GM23338 (cell line): ENCODE measurements at regions not wholly inside any gene's neighbourhood (a gene's known extent, or its start where the extent isn't known, plus 50 kb on each side); places are given as distances from the start of the nearest gene placed in this dataset.

Source experiments
- ATAC-seq: fragments of 200-7000 bp; cut with Tn5 transposase; 3 replicates; pipeline ENCODE4 v1.9.1; 2020
- DNase-seq: peaks from one replicate; pipeline ENCODE4 v3.0.0-alpha.2; 2015; ENCODE audit warnings: low spot score
- H2AFZ ChIP-seq: fragments of 200-600 bp; sonication (generic); 2 replicates; pipeline ENCODE4 v1.8.0; 2016; ENCODE audit warnings: antibody characterized with exemption, mild to moderate bottlenecking, moderate library complexity
- H3F3A ChIP-seq: fragments of 200-600 bp; sonication (generic); replicated peaks from 2 replicates; pipeline ENCODE4 v1.8.0; 2017; ENCODE audit warnings: antibody characterized with exemption, mixed run types, low read depth
- H3K27ac ChIP-seq: fragments of 200-600 bp; sonication (generic); 2 replicates; pipeline ENCODE4 v1.6.1; 2016; ENCODE audit warnings: low read depth
- H3K27me3 ChIP-seq: fragments of 200-600 bp; sonication (generic); 2 replicates; pipeline ENCODE4 v1.8.0; 2016; ENCODE audit warnings: mild to moderate bottlenecking, mixed run types, moderate library complexity; ENCODE audit not compliant: insufficient read depth
- H3K36me3 ChIP-seq: fragments of 200-600 bp; sonication (generic); 2 replicates; pipeline ENCODE4 v1.8.0; 2016; ENCODE audit warnings: mild to moderate bottlenecking; ENCODE audit not compliant: insufficient read depth
- H3K4me1 ChIP-seq: fragments of 200-600 bp; sonication (generic); 2 replicates; pipeline ENCODE4 v1.8.0; 2016; ENCODE audit warnings: mild to moderate bottlenecking, moderate library complexity; ENCODE audit not compliant: insufficient read depth
- H3K4me2 ChIP-seq: fragments of 200-600 bp; sonication (generic); 2 replicates; pipeline ENCODE4 v1.7.1; 2017; ENCODE audit warnings: mixed run types
- H3K4me3 ChIP-seq: fragments of 200-600 bp; sonication (generic); 2 replicates; pipeline ENCODE4 v1.6.1; 2016; ENCODE audit warnings: mixed run types
- H3K79me2 ChIP-seq: fragments of 200-600 bp; sonication (generic); replicated peaks from 2 replicates; pipeline ENCODE4 v1.8.0; 2017; ENCODE audit warnings: mild to moderate bottlenecking; ENCODE audit not compliant: insufficient read depth
- H3K9me2 ChIP-seq: fragments of 200-600 bp; sonication (generic); 2 replicates; pipeline ENCODE4 v1.8.0; 2017; ENCODE audit not compliant: insufficient read depth
- H4K20me1 ChIP-seq: fragments of 200-600 bp; sonication (generic); replicated peaks from 2 replicates; pipeline ENCODE4 v1.8.0; 2017; ENCODE audit warnings: mild to moderate bottlenecking; ENCODE audit not compliant: insufficient read depth
- H3K27ac Mint-ChIP-seq: 2 replicates; pipeline ENCODE4 v1.8.0; 2020; ENCODE audit warnings: inconsistent platforms, mild to moderate bottlenecking, moderate library complexity, mixed read lengths
- H3K27me3 Mint-ChIP-seq: 3 replicates; pipeline ENCODE4 v1.8.0; 2022; ENCODE audit warnings: low read depth, mild to moderate bottlenecking, moderate library complexity, mixed read lengths, inconsistent platforms; ENCODE audit not compliant: insufficient read depth, poor library complexity
- H3K36me3 Mint-ChIP-seq: 3 replicates; pipeline ENCODE4 v1.8.0; 2021; ENCODE audit warnings: low read depth, mild to moderate bottlenecking, inconsistent platforms, moderate library complexity, mixed read lengths
- H3K4me1 Mint-ChIP-seq: 3 replicates; pipeline ENCODE4 v1.8.0; 2020; ENCODE audit warnings: mild to moderate bottlenecking, inconsistent platforms, mixed read lengths
- H3K4me3 Mint-ChIP-seq: 3 replicates; pipeline ENCODE4 v1.8.0; 2021; ENCODE audit warnings: moderate library complexity, mild to moderate bottlenecking, inconsistent platforms, mixed read lengths
- H3K9me3 Mint-ChIP-seq: 3 replicates; pipeline ENCODE4 v1.8.0; 2020; ENCODE audit warnings: moderate library complexity, mild to moderate bottlenecking, inconsistent platforms, mixed read lengths
- CREB1 ChIP-seq: fragments of 250-450 bp; sonication (Bioruptor Pico); IDR thresholded peaks from 2 replicates; pipeline ENCODE4 v1.5.0; 2020; ENCODE audit warnings: low read depth, mild to moderate bottlenecking, moderate library complexity
- CTCF ChIP-seq, 2 experiments: fragments of 200-600 bp in 1 of 2; sonication (generic) in 1 of 2; conservative IDR thresholded peaks; 2 replicates each; pipeline versions ENCODE4 v1.5.1 to v1.6.1; 2016 to 2017; ENCODE audit warnings: antibody characterized with exemption in 2 of 2, low read depth in 2 of 2, mild to moderate bottlenecking in 2 of 2, moderate library complexity in 1 of 2
- ETS1 ChIP-seq: IDR thresholded peaks from 2 replicates; pipeline ENCODE4 v1.6.1; 2016; ENCODE audit warnings: antibody characterized with exemption
- EZH2 ChIP-seq: fragments of 200-600 bp; sonication (generic); IDR thresholded peaks from one replicate; pipeline ENCODE4 v1.8.0; 2017; ENCODE audit warnings: antibody characterized with exemption, mild to moderate bottlenecking, low read depth; ENCODE audit not compliant: unreplicated experiment
- EZH2phosphoT487 ChIP-seq: fragments of 200-600 bp; sonication (generic); IDR thresholded peaks from one replicate; pipeline ENCODE4 v1.8.1; 2018; ENCODE audit warnings: antibody characterized with exemption; ENCODE audit not compliant: unreplicated experiment
- JUNB ChIP-seq: IDR thresholded peaks from one replicate; pipeline ENCODE4 v1.6.1; 2016; ENCODE audit warnings: antibody characterized with exemption; ENCODE audit not compliant: unreplicated experiment
- NANOG ChIP-seq: IDR thresholded peaks from 2 replicates; pipeline ENCODE4 v1.6.1; 2016; ENCODE audit warnings: antibody characterized with exemption, borderline replicate concordance
- POLR2AphosphoS5 ChIP-seq: IDR thresholded peaks from 2 replicates; pipeline ENCODE4 v1.6.1; 2016; ENCODE audit warnings: antibody characterized with exemption, low read depth
- REST ChIP-seq: IDR thresholded peaks from one replicate; pipeline ENCODE4 v1.6.1; 2018; ENCODE audit warnings: antibody characterized with exemption; ENCODE audit not compliant: unreplicated experiment
- STAT1 ChIP-seq: IDR thresholded peaks from one replicate; pipeline ENCODE4 v1.6.1; 2016; ENCODE audit warnings: antibody characterized with exemption; ENCODE audit not compliant: unreplicated experiment
- ZNF114 ChIP-seq: fragments of 250-450 bp; sonication (Bioruptor Pico); IDR thresholded peaks from 2 replicates; pipeline ENCODE4 v1.5.0; 2020; ENCODE audit warnings: mild to moderate bottlenecking, moderate library complexity
- ZNF331 ChIP-seq: fragments of 250-450 bp; sonication (Bioruptor Pico); IDR thresholded peaks from 2 replicates; pipeline ENCODE4 v1.5.0; 2020; ENCODE audit warnings: low read depth, mild to moderate bottlenecking, moderate library complexity
- ZNF462 ChIP-seq: fragments of 250-450 bp; sonication (Bioruptor Pico); IDR thresholded peaks from 2 replicates; pipeline ENCODE4 v1.5.0; 2020; ENCODE audit warnings: mild to moderate bottlenecking, moderate library complexity

- H3K36me3 Mint-ChIP-seq = no peaks in the 10 kb centered on the region
- no peaks in the 10 kb centered on the region for H3K79me2 ChIP-seq
- TF ChIP-seq NANOG (no peak), REST (no peak), ETS1 (no peak), ZNF114 (no peak), CREB1 (no peak), EZH2 (no peak), CTCF (conservative IDR thresholded peaks at IDR 0.05; ENCODE audit: low read depth in 2 of 2) (no peak), STAT1 (no peak), ZNF462 (CRISPR knock-in tag) (no peak), JUNB (no peak), ZNF331 (CRISPR knock-in tag) (no peak), EZH2phosphoT487 (no peak), POLR2AphosphoS5 (no peak)
- no peak overlapping the region for H3K4me3 ChIP-seq
- DNase-seq = no peak
- no peaks in the 10 kb centered on the region for H3K27me3 ChIP-seq
- no peak overlapping the region for H2AFZ ChIP-seq
- no peaks in the 10 kb centered on the region for H3K9me3 Mint-ChIP-seq
- H3K27ac Mint-ChIP-seq = no peak overlapping the region
- H3K9me2 ChIP-seq = no peaks in the 10 kb centered on the region
- no peaks in the 10 kb centered on the region for H3K27me3 Mint-ChIP-seq
- H3K4me1 ChIP-seq = peaks cover 26% of the 10 kb centered on the region
- H4K20me1 ChIP-seq = no peaks in the 10 kb centered on the region
- H3K4me3 Mint-ChIP-seq = no peak overlapping the region
- H3F3A ChIP-seq = no peaks in the 10 kb centered on the region
- H3K36me3 ChIP-seq = no peaks in the 10 kb centered on the region
- no peak overlapping the region for H3K4me2 ChIP-seq
- ATAC-seq = no peak
- H3K27ac ChIP-seq = no peak overlapping the region
- peaks cover 30% of the 10 kb centered on the region for H3K4me1 Mint-ChIP-seq
These were observed 92.6 kb downstream of the MZT1 start for GRCh38 chr13:72634859-72635258.
